NCI-H1092 treated with DMSO at 0.1 percent for 48 hours (cell line): ENCODE measurements at regions not wholly inside any gene's neighbourhood (a gene's known extent, or its start where the extent isn't known, plus 50 kb on each side); places are given as distances from the start of the nearest gene placed in this dataset.

Experiments used
- DNase-seq: peaks from one replicate; lab custom pipeline; 2025; lab: John Stamatoyannopoulos, UW

GRCh38 chr1:59027177-59027576 lies 243.3 kb upstream of the JUN start:
- DNase-seq, result no peak

- no peak for DNase-seq
Measured at GRCh38 chr1:59028048-59028447, 244.2 kb upstream of the JUN start.

- no peak for DNase-seq
Measured at GRCh38 chr1:59029411-59030167, 245.7 kb upstream of the JUN start.

- DNase-seq, result no peak
Measured at GRCh38 chr1:59032228-59032627, 248.4 kb upstream of the JUN start.

- no peak for DNase-seq
Measured at GRCh38 chr1:59033761-59034160, 249.9 kb upstream of the JUN start.

- no peak for DNase-seq
Measured at GRCh38 chr1:59034925-59035324, 251.1 kb upstream of the JUN start.

- no peak for DNase-seq
Measured at GRCh38 chr1:59039551-59039950, 255.7 kb upstream of the JUN start.

- DNase-seq, result no peak
Measured at GRCh38 chr1:59040486-59040885, 256.4 kb upstream of the FGGY start.

- DNase-seq, result no peak
Measured at GRCh38 chr1:59041646-59042277, 255.1 kb upstream of the FGGY start.

- DNase-seq, result no peak
Measured at GRCh38 chr1:59043796-59044195, 253.1 kb upstream of the FGGY start.

- DNase-seq, result no peak
Measured at GRCh38 chr1:59044535-59045121, 252.3 kb upstream of the FGGY start.

GRCh38 chr1:59045137-59045536 lies 251.8 kb upstream of the FGGY start:
- DNase-seq, result no peak

- no peak for DNase-seq
Measured at GRCh38 chr1:59045636-59046035, 251.3 kb upstream of the FGGY start.

- no peak for DNase-seq
Measured at GRCh38 chr1:59046134-59046533, 250.8 kb upstream of the FGGY start.

- no peak for DNase-seq
Measured at GRCh38 chr1:59046730-59047157, 250.2 kb upstream of the FGGY start.

- no peak for DNase-seq
Measured at GRCh38 chr1:59051007-59051406, 245.9 kb upstream of the FGGY start.

- DNase-seq, result no peak
Measured at GRCh38 chr1:59052166-59052590, 244.7 kb upstream of the FGGY start.

GRCh38 chr1:59054172-59054571 lies 242.7 kb upstream of the FGGY start:
- DNase-seq, result no peak

GRCh38 chr1:59055908-59056719 lies 240.8 kb upstream of the FGGY start:
- DNase-seq, result no peak

GRCh38 chr1:59057211-59057694 lies 239.6 kb upstream of the FGGY start:
- no peak for DNase-seq

GRCh38 chr1:59057796-59058195 lies 239.1 kb upstream of the FGGY start:
- DNase-seq, result no peak
